Upper lobe of right lung (tissue), 1 donor: ENCODE measurements at regions not wholly inside any gene's neighbourhood (a gene's known extent, or its start where the extent isn't known, plus 50 kb on each side); places are given as distances from the start of the nearest gene placed in this dataset.

Experiments
- ATAC-seq: fragments of 200-7000 bp; cut with Tn5 transposase; one replicate; pipeline ENCODE4 v1.9.1; 2020; ENCODE audit warnings: mild to moderate bottlenecking, moderate library complexity
- DNase-seq: peaks from one replicate; pipeline ENCODE4 v3.0.0-alpha.2; 2020
- H3K27ac ChIP-seq: fragments of 200-600 bp; one replicate; pipeline ENCODE4 v1.8.0; 2022
- H3K27me3 ChIP-seq: fragments of 200-600 bp; one replicate; pipeline ENCODE4 v1.8.0; 2022; ENCODE audit warnings: mild to moderate bottlenecking
- H3K36me3 ChIP-seq: fragments of 200-600 bp; one replicate; pipeline ENCODE4 v1.8.0; 2022
- H3K4me1 ChIP-seq: fragments of 200-600 bp; one replicate; pipeline ENCODE4 v1.8.0; 2022
- H3K4me3 ChIP-seq: fragments of 200-600 bp; one replicate; pipeline ENCODE4 v1.8.0; 2022; ENCODE audit warnings: mild to moderate bottlenecking
- H3K9me3 ChIP-seq: fragments of 200-600 bp; one replicate; pipeline ENCODE4 v1.8.0; 2022
- CTCF ChIP-seq: fragments of 200-600 bp; IDR thresholded peaks from one replicate; pipeline ENCODE4 v1.8.0; 2022; ENCODE audit warnings: antibody characterized with exemption
- intact Hi-C: fragments of 100-400 bp; cut with DNase I; formaldehyde crosslinking; loops from one replicate; pipeline ENCODE4 v1.11.0; 2022
- donor health status: DM: no; HTN: yes; CAD: no; lungs with severe emphysema.

GRCh38 chr7:155942226-155942950 lies 130.1 kb upstream of the SHH start:
- H3K4me1 ChIP-seq: no peaks in the 10 kb centered on the region
- H3K9me3 ChIP-seq: no peaks in the 10 kb centered on the region
- H3K27ac ChIP-seq: no peak overlapping the region
- intact Hi-C loops: no loop called here
- no peak for ATAC-seq
- H3K36me3 ChIP-seq: no peaks in the 10 kb centered on the region
- no peaks in the 10 kb centered on the region for H3K27me3 ChIP-seq
- DNase-seq: no peak
- no peak for TF ChIP-seq CTCF
- no peak overlapping the region for H3K4me3 ChIP-seq

GRCh38 chr7:155941688-155942087 lies 129.4 kb upstream of the SHH start:
- no peak overlapping the region for H3K27ac ChIP-seq
- no peak for TF ChIP-seq CTCF

GRCh38 chr7:155939350-155939749 lies 127.1 kb upstream of the SHH start:
- H3K27me3 ChIP-seq: no peaks in the 10 kb centered on the region
- DNase-seq (no peak), ATAC-seq (no peak)
- no peak overlapping the region for H3K4me3 ChIP-seq
- no peaks in the 10 kb centered on the region for H3K36me3 ChIP-seq
- H3K27ac ChIP-seq: no peak overlapping the region
- no peaks in the 10 kb centered on the region for H3K4me1 ChIP-seq
- intact Hi-C loops: no loop called here
- no peak for TF ChIP-seq CTCF
- no peaks in the 10 kb centered on the region for H3K9me3 ChIP-seq

More at GRCh38 chr7:155941688-155942087, 129.4 kb upstream of the SHH start:
- H3K4me3 ChIP-seq: no peak overlapping the region
- H3K4me1 ChIP-seq: no peaks in the 10 kb centered on the region
- no peaks in the 10 kb centered on the region for H3K27me3 ChIP-seq
- intact Hi-C loops: no loop called here
- ATAC-seq (no peak), DNase-seq (no peak)
- H3K9me3 ChIP-seq: no peaks in the 10 kb centered on the region
- H3K36me3 ChIP-seq: no peaks in the 10 kb centered on the region

- H3K27me3 ChIP-seq: no peaks in the 10 kb centered on the region
- intact Hi-C loops: no loop called here
- no peak for DNase-seq
- no peak for ATAC-seq
- H3K27ac ChIP-seq: no peak overlapping the region
- no peaks in the 10 kb centered on the region for H3K9me3 ChIP-seq
- H3K4me1 ChIP-seq: no peaks in the 10 kb centered on the region
- no peaks in the 10 kb centered on the region for H3K36me3 ChIP-seq
- H3K4me3 ChIP-seq: no peak overlapping the region
- no peak for TF ChIP-seq CTCF
Measured at GRCh38 chr7:155938129-155938528, 125.9 kb upstream of the SHH start.

- H3K27ac ChIP-seq: no peak overlapping the region
- no peak for DNase-seq
- H3K4me1 ChIP-seq: no peaks in the 10 kb centered on the region
- H3K36me3 ChIP-seq: no peaks in the 10 kb centered on the region
- no peak for ATAC-seq
- TF ChIP-seq CTCF: no peak
- no peak overlapping the region for H3K4me3 ChIP-seq
- intact Hi-C loops: no loop called here
- H3K9me3 ChIP-seq: no peaks in the 10 kb centered on the region
- no peaks in the 10 kb centered on the region for H3K27me3 ChIP-seq
Measured at GRCh38 chr7:155935726-155936125, 123.5 kb upstream of the SHH start.
